ENCODE measurements at regions not wholly inside any gene's neighbourhood (a gene's known extent, or its start where the extent isn't known, plus 50 kb on each side); places are given as distances from the start of the nearest gene placed in this dataset.

DNA sequence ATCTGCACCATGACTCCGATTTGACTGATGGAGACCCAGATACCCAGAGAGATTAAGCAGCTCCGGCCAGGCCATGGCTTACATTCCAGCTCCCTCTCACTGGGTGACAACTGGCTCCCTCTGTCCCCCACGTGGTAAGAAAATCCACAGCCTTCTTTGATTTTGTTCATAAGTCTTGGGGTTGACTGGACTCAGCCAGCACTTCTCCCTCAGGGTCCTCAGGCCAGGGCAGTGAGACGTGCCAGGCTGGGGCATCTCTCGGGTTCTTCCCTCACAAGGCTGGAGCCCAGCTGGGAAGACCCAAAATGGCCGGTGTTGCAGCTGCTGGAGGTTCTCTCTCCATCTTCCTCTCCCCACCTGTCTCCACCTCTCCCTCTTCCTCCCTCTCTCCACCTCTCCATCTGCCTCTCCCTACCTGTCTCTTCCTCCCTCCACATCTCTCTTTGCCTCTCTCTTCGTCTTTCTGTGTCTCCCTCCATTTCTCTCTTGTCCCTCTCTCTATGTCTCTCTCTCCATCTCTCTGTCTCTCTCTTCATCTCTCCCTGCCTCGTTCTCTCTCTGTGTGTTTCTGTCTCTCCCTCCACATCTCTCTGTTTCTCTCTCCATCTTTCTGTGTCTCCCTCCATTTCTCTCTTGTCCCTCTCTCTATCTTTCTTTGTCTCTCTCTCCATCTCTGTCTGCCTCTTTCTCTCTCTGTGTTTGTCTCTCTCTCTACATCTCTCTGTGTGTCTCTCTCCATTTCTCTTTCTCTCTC lies 105.3 kb downstream of the FOXL1 start:
- no peak for DNase-seq (ENCODE audit: low spot score)

DNA sequence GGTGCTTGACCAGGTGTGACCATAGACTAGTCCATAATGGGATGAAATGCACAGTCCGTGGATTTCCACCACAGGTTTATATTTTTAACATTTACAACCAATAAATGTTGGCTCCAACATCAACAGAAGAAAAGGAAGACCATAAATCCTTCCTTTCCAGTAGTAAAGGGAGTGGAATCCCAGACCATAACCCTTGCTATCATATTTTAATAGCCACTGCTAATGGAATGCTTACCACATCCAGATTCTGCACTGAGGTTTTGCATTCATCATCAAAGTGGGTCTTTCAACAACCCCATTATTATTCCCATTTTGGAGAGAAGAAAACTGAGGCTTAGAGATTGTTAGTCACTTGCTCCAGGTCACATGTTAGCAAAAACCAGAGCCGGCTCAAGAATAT lies 106.7 kb downstream of the FOXL1 start:
- no peak for DNase-seq (ENCODE audit: low spot score)

DNA sequence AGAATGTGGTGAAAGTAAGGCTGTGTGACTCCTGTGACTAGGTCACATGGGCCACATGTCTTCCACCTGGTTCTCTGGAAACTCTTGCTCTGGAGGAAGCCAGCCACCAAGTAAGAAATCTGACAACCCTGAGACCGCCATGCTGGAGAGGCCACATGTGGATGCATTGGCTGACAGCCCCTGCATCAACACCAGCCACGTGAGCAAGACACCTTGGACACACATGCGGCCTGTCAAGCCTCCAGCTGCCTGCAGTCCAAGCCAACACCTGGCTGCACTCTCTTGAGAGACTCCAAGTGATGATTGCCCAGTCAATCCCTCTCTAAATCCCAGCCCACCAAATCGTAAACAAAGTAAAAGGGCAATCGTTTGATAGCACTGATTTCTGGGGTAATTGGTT lies 112.6 kb downstream of the FOXL1 start:
- DNase-seq (ENCODE audit: low spot score), result no peak

DNA sequence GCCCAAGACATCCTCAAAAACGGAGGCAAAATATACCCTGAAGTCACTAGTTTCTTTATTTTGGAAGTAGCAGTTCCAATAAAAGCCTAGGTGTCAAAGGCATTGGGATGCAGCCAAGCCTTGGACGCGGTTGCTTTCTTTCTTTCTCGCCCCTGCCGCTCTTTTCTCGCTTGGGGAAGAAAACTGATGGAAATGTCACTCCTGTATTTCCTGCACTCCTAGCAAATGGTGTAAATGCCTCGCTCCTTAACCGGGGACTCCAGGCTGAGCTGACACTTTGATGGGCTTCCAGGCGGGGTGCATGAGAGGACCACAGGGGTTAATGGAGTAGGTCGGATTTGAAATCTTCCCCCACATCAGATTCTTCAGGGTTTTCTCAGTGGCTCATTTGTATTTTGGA lies 114.1 kb downstream of the FOXL1 start:
- DNase-seq (ENCODE audit: low spot score), result no peak

DNA sequence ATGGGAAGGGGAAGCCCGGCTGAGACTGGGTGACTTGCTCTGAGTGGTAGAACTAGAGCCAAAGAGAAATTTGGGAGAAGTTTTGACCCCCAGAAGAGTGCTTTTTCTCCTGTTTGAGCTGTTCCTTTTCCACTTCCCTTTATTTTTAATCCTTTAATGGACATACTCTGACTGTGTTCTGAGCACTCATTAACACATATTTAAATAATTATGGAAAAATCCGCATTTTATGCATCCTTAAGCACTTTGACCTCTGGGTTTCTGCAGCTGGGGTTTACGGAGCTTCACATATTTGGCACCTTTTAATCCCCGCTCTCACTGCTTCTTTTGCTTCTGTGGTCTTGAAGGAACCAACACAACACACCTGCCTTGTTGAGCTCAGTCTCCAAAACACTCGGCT lies 114.7 kb downstream of the FOXL1 start:
- no peak for DNase-seq (ENCODE audit: low spot score)

DNA sequence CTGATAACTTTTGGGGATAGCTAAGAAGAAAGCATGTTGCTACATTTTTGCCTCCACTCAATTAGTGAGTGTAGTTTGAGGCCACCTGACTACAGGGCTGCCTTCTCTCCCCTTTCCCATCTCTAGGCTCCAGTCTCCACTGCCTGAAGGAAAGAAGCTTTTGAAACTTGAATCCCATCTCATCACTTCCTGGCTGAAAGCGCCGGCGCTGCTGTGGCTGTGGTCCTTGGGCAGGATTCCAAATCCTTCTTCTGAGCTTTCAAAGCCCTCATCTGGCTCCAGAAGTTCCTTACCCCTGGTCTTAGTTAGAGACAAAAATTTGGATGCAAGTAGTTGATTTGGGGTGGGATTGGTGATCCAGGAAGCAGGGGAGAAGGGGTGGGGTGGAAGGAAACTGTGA lies 119.4 kb downstream of the FOXL1 start:
- no peak for DNase-seq (ENCODE audit: low spot score)

DNA sequence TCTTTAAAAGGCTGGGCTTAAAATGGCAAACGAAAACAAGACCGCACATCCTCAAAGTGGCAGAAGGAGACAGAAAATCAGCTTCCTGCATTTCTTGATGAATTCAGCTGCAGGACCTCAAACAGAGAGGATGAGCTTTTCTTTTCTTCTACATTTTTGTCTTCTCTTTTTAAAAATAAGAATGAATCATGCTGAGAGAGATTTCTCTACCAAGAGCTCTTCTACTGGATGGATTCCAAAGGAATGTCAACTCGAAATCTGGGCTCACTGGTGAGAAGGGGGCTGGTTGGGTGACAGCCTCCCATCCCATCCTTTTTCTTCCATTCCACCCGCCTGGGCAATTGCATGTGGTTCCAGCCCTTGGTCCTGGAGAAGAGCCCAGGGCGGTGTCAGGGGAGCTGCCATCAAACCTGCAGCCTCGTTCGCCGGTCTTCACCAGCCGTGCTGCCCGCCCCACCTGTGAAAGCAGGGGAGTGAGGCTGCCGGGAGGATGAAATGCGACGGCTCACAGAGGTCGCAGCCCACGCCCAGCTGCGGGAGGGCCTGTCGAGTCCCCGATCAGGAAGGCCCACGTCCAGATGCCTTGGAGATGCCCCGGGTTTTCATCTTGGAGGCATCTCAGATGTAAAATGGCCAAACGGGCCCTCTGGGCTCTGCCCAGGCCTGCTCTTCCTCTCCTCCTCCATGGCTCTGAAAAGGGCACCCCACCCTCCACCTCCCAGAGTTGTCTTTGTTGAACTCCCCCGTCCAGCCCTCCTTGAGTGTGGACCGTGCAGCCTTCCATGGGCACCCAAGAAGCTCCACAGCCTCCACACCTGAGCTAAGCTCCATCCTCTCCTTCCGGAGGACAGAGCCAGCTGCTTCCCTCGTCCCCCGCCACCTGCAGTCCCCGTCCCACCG lies 121.9 kb downstream of the FOXL1 start:
- DNase-seq (ENCODE audit: low spot score), result no peak

DNA sequence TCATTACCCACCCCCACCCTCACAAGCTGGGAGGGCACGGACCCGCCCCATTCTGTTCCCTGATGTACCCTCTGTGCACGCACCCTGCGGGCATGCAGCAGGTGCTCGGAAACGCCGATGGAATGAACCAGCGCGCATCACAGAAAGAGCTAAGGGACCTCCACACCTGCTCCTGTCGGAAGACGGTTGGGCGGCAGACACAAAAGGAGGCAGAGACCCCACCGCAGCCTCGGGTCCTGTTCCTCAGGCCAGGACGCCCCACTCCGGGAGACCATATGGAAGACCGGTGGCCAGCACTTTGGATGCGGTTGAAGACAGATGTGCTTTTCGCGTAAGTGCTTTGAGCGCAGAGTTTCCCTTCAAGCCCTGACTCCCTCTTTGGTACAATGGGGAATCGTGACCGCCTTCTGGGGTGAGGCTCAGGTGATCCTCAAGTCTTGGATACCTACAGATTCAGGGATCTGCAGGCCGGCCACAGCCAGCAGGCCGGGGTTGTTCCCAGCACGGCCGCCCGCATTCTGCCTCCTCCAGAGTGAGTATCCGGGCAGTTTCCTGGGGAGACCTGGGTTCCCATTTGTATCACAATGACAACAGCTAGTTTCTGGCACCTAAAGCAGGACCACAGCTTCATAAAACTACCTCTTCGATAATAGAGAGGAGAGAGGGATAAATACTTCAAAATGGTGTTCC lies 123.1 kb downstream of the FOXL1 start:
- DNase-seq (ENCODE audit: low spot score), result no peak

DNA sequence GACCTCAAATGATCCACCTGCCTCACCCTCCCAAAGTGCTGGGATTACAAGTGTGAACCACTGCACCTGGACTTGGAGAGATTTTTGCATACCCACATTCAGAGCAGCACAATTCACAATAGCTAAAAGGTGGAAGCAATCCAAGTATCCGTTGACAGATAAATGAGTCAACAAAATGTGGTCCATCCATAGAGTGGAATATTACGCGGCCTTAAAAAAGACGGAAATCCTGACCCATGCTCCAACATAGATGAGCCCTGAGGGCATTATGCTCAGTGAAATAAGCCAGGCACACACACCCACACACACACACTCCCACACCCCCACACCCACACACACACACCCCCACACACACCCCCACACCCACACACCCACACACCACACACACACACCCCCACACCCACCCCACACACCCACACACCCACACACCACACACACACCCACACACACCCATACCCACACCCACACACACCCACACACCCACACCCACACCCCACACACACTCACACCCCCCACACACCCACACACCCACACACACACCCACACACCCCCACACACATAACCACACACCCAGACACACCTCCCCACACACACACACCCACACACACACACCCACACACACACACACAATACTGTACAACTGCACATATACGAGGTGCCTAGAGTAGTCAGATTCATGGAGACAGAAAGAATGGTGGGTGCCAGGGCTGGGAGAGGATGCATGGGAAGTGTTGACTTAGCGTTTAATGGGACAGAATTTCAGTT lies 124.7 kb downstream of the FOXL1 start:
- DNase-seq (ENCODE audit: low spot score), result no peak

DNA sequence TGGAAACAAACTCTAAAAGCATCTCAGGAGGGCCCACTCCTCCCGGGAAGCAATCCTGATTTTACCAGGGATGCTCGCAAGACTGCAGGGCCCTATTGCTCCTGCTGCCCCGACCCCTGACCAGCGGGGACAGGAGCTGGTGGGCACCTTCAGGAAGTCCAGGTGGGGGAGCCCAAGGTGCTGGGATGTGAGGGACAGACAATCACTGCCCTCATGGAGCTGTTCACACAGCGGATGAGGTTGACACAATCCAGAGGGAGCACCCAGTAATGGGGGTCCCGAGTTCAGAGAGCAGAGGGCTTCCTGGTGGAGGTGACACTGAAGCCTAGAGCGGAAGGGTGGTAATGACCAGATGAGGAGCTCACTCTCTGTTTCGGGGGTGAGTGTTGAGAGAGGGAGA lies 126.2 kb downstream of the FOXL1 start:
- no peak for DNase-seq (ENCODE audit: low spot score)

DNA sequence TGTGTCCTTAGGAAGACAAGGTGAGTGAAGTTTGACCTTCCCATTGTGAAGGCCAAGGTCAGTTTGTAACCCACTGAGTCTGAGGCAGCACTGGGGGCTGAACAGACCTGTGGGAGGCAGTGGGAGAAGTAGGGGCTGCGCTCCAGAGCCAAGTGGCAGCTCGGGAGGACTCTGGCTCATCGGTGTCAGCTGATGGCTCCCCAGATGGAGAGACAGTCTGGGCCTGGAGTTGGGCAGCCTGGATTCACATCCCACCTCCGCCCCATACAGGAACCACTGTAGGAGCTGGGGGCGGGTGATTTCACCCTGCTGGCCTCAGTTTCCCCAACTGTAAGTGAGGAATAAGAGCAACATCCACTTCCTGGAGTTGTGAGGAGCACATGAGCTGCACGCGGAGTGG lies 128.4 kb downstream of the FOXL1 start:
- no peak for DNase-seq (ENCODE audit: low spot score)

DNA sequence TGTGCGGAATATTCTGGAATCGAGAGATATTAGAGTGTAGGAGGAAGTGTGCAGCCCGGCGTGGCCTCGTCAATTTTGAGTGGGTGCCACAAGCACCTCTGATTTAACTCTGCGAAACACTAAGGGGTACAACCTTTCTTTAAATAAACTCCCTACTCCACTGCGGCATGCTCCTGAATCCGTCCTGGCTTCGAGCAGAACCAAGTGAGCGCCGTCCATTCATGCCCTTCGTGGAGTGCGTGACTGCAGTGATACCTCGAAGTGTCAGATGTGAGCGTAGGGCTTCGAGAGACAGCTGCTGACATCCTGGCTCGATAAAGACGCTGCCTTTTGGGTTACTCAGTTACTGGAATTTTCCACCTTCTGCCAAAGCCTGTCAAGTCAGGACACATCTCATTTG lies 128.8 kb downstream of the FOXL1 start:
- no peak for DNase-seq (ENCODE audit: low spot score)

DNA sequence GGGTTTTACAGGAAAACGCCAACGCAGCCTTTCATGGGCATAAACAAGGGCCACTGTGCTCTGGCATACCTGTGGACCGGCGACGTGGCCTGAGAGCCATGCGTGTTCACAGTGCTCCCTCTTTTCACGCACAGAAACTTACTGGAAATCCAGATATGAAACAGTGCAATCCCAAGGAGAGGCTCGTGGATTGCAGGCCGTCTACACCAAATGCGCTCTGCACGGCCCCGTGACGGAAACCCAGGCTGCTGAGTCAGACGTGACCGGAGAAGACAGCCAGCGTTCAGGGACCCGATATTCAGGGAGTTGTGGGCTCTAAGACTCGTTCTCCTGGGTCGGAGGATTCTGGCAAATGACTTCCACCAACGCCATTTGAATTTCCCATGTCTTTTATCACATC lies 129.2 kb downstream of the FOXL1 start:
- no peak for DNase-seq (ENCODE audit: low spot score)

DNA sequence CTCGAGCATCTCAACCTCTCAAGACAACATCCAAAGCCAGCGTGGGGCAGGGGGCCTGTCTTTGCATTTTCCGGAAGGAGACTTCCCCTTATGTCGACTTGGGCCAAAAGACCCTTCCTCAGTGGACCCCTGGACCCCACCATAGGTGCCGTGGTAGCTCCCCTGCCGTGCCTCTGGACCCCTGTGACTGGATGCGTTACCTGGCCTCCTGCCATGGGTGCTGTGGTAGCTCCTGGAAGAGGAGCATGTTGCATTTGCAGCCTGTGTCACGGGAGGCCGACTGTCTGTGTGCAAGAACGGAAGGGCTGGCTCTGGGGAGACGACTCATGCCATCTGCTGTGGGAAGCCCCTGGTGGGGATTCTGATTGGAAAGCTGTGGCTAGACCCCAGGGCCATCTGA lies 130.1 kb downstream of the FOXL1 start:
- DNase-seq (ENCODE audit: low spot score), result no peak

DNA sequence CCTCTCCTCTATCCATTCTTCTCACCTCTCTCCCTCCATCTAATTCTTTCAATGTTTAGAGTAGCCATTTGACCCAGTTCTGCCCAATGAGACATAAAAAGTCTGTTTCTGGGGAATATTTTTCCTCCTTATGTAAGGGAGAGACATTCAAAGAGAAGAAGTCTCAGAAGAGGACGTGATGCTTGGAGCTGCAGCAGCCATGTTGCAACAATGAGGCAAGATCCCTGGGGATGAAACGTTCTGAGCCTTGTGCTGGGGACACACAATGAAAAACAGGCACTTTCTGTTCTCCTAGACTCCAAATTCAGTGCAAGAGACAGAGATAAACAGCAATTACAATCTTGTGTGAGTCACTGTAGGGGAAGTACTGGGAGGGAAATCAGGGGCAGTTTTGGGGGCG lies 130.8 kb downstream of the FOXL1 start:
- DNase-seq (ENCODE audit: low spot score), result no peak

DNA sequence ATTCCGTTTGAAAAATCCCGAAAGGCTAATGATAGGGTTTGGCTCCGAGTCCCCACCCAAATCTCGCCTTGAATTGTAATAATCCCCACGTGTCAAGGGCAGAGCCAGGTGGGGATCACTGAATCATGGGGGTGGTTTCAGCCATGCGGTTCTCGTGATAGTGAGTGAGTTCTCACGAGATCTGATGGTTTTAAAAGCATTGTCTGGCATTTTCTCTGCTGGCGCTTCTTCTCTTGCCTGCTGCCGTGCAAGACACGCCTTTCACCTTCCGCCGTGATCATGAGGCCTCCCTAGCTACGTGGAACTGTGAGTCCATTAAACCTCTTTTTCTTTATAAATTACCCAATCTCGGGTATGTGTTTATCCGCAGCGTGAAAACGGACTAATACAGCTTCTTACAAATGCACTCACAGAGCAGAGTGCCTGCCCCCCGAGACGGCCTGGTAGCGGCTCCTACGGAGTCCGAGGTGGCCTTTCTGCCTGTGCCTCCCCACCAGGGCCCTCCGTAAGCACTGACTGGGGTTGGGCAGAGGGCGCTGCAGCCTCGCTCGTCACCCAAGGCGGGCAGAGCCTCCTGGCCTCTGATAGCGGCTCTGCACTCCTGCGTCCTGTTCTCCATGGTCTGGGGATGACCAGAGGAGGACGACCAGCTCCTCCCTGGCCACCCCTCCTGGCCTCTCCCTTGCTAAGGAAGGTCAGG lies 131.7 kb downstream of the FOXL1 start:
- DNase-seq (ENCODE audit: low spot score), result no peak

DNA sequence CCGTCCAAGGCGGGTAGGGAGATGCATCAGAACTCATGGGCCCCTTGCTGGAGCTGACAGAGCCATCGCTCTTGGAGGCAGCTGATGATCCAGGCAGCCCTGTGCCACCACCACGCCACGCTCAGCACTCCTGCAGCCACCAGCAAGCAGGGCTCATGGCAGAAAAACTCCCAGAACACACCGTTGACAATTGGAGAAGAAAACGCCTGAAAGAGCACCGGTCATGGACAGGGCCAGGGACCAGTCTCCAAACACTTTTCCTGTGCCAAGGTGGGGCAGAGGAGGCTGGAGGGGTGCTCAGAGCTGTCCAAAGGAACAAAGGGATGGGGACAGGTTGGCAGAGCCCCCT lies 132.2 kb downstream of the FOXL1 start:
- DNase-seq (ENCODE audit: low spot score), result no peak

DNA sequence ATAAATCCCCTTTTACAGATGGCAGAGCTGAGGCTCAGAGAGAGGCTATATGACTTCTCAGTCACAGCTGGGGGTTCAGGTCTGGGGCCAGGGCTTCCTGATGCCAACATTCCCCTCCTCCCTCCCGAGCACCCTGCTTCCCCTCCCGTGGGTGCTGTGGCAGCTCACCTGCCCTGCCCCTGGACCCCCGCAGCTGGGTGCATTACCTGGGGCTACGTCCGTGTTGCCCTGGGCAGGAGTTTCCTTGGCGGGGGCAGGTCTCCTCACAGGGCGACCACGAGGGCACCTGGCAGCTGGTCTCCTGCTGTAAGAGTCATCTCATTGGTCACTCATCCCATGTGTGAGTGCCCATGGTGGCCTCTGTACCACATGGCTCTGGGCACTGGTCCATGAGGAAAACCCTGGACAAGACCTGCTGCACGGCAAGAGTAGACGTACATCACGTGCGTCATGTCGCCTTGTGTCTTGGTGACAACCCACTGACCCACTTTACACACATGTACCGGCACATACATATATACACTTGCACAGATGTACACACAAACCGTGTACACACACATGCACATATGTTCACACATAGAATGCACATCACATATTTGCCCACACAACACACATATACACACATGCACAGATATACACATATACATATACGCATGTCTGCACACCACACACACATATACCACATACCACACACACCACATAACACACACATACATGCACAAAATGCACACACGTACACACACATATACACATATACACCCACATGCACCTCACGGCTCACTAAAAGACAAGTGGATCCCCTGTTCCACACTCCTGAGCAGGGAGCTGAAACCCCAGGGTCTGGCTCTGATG lies 134.0 kb downstream of the FOXL1 start:
- no peak for DNase-seq (ENCODE audit: low spot score)

DNA sequence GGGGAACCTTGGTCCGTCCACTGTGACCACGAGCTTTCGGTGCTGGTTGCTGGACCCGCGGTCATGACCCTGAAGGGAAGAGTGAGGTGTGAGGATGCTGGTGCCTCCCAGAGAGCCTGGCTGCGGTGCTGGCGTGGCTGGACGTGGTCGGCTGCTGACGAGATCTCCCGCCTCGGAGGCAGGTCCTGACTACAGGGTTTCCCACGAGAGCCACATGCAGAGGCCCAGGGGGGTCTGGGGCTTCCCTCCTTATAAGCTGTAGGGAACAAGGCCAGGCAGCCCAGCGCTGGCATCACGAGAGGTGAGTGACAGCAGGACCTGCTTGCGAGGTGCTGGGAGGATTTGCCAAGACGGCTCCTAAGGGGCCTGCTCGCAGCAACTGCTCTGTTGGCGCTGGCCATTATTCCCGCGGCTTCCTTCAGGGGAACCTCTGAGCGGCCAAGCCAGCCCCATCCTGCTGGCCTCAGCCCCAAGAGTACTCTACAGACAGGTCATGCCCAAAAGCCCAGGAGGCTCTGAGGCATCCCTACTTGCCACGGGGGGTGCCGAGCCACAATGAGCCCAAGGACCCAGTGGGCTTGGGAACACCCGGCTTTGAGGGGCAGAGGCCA lies 134.8 kb downstream of the FOXL1 start:
- DNase-seq (ENCODE audit: low spot score), result no peak

DNA sequence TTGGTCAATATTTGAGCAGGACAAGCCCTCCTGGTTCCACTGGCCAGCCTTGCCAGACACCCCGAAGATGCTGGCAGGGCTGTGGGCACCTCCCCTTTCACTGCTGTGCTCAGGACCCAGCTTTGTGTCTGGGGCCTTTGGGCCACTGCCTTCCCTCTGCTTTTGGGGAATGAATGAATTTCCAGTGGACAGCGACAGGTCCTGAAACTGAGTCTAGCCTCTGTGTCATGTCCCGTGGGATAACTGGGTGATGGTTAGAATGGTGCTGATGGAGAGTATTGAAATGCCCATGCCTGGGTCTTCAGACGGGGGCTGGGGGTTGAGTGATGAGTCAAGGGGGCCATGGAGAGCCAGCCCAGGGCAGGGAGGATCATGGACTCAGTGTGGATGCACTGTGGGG lies 135.8 kb downstream of the FOXL1 start:
- no peak for DNase-seq (ENCODE audit: low spot score)

All from Ammon's horn (tissue), 1 donor.